Activated T-cell treated with anti-CD3 and anti-CD28 coated beads for 4 hours (primary cell): ENCODE measurements at regions not wholly inside any gene's neighbourhood (a gene's known extent, or its start where the extent isn't known, plus 50 kb on each side); places are given as distances from the start of the nearest gene placed in this dataset.

Experiments used
- DNase-seq: peaks from one replicate; pipeline ENCODE4 v3.0.0-alpha.2; 2020

- DNase-seq, result no peak
Observed at GRCh38 chr22:48106215-48106614, 1343.8 kb downstream of the TBC1D22A start.

GRCh38 chr22:48105259-48105658, 1342.8 kb downstream of the TBC1D22A start:
- DNase-seq, result no peak

- no peak for DNase-seq
Observed at GRCh38 chr22:48104766-48105165, 1342.3 kb downstream of the TBC1D22A start.

- no peak for DNase-seq
Observed at GRCh38 chr22:48104102-48104738, 1341.8 kb downstream of the TBC1D22A start.

- DNase-seq, result no peak
Observed at GRCh38 chr22:48103126-48103875, 1340.9 kb downstream of the TBC1D22A start.

GRCh38 chr22:48102581-48102980, 1340.1 kb downstream of the TBC1D22A start:
- no peak for DNase-seq

GRCh38 chr22:48101704-48102103, 1339.3 kb downstream of the TBC1D22A start:
- no peak for DNase-seq

GRCh38 chr22:48100685-48101417, 1338.4 kb downstream of the TBC1D22A start:
- DNase-seq, result no peak

- no peak for DNase-seq
Observed at GRCh38 chr22:48099671-48100070, 1337.2 kb downstream of the TBC1D22A start.

- no peak for DNase-seq
Observed at GRCh38 chr22:48099251-48099650, 1336.8 kb downstream of the TBC1D22A start.

GRCh38 chr22:48098921-48099245, 1336.4 kb downstream of the TBC1D22A start:
- DNase-seq, result no peak

GRCh38 chr22:48098243-48098920, 1335.9 kb downstream of the TBC1D22A start:
- DNase-seq, result no peak

GRCh38 chr22:48097723-48098122, 1335.3 kb downstream of the TBC1D22A start:
- DNase-seq, result no peak

GRCh38 chr22:48096851-48097665, 1334.6 kb downstream of the TBC1D22A start:
- DNase-seq, result no peak

- DNase-seq, result no peak
Observed at GRCh38 chr22:48096411-48096810, 1334.0 kb downstream of the TBC1D22A start.

GRCh38 chr22:48093981-48094380, 1331.5 kb downstream of the TBC1D22A start:
- DNase-seq, result no peak

GRCh38 chr22:48092866-48093265, 1330.4 kb downstream of the TBC1D22A start:
- no peak for DNase-seq

GRCh38 chr22:48091656-48092223, 1329.3 kb downstream of the TBC1D22A start:
- DNase-seq, result no peak

GRCh38 chr22:48091060-48091650, 1328.7 kb downstream of the TBC1D22A start:
- DNase-seq, result no peak

- no peak for DNase-seq
Observed at GRCh38 chr22:48090332-48090672, 1327.9 kb downstream of the TBC1D22A start.

GRCh38 chr22:48089601-48090331, 1327.3 kb downstream of the TBC1D22A start:
- no peak for DNase-seq
